AG10803 (cell line): ENCODE measurements at regions not wholly inside any gene's neighbourhood (a gene's known extent, or its start where the extent isn't known, plus 50 kb on each side); places are given as distances from the start of the nearest gene placed in this dataset.

Experiments
- DNase-seq: peaks from one replicate; pipeline ENCODE4 v3.0.0; 2010; ENCODE audit warnings: low read depth
- H3K4me3 ChIP-seq: 2 replicates; pipeline ENCODE4 v1.5.1; 2011; ENCODE audit warnings: mild to moderate bottlenecking, low read length, control low read depth
- CTCF ChIP-seq: conservative IDR thresholded peaks from 2 replicates; pipeline ENCODE4 v1.5.1; 2011; ENCODE audit warnings: mild to moderate bottlenecking, low read length, control low read depth, inconsistent platforms

DNA sequence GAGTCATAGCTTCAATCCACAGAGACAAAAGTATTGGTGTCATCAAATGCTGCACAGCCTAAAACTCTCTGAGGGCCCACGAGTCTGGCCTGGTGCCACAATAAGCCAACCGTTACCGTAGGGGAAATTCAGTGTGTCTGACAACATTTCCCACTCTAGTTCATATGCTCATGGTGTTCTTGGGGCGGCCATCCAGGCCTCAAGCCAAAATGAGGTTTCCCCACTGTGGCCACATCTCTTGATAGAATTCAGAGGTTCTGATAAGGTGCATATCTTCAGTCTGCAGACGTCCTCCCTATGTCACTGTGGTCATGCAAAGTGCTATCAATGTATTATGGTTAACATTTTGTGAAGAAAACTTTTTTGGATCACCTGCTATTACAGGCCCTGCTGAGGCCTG lies 627.7 kb downstream of the QKI start:
- TF ChIP-seq CTCF, result no peak
- no peak for DNase-seq
- H3K4me3 ChIP-seq, result no peak overlapping the region

DNA sequence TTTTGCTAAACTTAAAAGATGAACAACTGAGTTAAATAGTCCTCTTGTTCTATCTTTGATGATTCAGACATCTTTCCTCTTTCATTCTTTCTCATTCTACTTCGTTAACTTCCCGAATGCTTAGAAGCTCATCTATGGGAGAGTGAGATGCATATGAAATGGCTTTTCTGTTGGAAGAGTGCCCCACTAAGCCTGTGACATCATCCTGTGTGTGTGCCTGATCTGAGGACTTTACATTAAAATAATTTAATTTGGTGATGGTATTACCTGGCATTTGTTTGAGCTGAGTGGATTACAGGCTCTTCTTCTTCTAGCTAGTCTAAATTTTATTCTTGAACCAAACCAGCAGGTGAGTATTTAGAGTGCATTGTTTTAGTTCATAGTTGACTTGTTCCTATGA lies 626.5 kb downstream of the QKI start:
- DNase-seq, result no peak
- no peak overlapping the region for H3K4me3 ChIP-seq
- TF ChIP-seq CTCF, result no peak

- H3K4me3 ChIP-seq, result peak overlapping the region; percentile 51
- TF ChIP-seq CTCF, result peak; percentile 23
- peak; percentile 61 for DNase-seq
Observed at GRCh38 chr6:164039954-164040375, 625.4 kb downstream of the QKI start.

DNA sequence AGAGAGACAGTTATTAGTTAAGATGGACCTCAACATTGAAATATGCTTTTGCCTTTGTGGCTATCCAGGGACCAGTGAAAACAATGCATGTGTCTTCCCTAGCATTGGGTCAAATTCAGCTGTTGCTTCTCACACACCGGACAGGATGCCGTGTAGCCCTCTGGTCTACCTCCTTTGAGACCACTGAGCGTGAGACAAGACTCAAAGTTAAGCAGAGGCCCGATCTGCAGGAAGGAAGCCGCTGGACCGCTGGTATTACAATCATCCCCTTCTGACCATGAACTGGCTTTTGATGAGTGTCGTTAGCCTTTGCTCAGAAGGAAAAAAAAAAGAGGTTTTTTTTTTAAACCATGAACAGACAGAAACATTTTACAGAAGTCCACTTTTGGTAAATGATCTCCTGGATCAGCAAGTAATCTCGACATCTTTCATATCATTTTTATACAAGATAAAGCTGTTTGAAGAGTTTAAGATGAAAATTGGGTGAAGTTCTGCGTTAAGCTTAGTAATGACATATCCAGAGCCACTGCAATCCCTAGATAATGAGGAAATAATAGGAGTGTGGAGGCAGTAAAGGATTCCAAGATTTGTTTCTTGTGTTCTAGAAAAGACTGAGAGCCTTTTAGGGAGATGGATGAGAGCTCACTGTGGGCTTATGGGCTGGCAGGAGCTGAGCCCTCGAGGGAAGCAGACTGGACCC lies 622.8 kb downstream of the QKI start:
- no peak overlapping the region for H3K4me3 ChIP-seq
- no peak for DNase-seq
- TF ChIP-seq CTCF, result no peak

DNA sequence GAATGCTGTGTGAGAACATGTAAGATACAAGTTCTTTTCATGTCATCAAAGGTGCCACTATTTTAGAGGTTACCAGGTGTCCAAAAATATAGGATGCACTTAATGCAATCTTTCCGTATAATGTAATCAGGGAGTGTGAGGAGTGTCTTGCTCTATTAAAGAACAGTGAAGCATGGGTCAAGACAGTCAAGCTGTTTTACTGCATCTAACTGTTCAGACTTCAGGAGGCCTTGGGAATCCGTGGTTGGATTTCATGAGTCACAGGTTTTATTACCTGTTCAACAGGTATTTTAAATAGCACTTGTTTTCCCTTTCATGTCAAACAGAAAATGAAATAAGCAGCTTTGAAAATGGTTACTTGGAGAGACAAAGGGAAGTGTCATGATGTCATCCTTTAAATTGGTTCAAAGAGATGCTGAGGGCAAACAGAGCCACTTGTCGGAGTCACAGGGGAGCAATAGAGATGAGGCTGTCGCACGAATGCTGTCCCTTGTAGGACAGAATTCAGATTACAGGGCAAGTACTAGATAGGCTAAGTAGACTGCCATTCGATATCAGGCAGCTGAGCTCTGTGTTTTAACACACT lies 621.5 kb downstream of the QKI start:
- no peak for DNase-seq
- TF ChIP-seq CTCF, result no peak
- no peak overlapping the region for H3K4me3 ChIP-seq

GRCh38 chr6:164034602-164035140 lies 620.2 kb downstream of the QKI start:
- no peak for TF ChIP-seq CTCF
- H3K4me3 ChIP-seq, result no peak overlapping the region
- peak; percentile 2 for DNase-seq

DNA sequence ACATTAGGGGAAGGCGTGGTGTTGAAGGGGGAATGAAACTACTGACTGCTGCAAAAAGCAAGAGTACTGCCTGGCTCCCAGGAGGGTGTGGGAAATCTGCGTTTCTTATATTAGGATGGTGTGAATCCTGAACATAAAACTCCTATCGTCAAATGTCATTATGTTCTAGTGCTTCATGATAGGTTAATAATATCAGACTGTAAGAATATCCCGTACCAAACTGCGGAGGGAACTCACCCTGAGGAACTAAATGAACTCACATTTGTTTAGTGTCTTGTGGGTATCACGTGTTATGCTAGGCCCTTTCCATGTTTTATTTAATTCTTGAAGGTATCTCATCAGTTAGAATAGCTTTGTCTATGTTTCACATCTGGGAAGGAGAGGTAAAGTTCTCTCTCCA lies 610.7 kb downstream of the QKI start:
- TF ChIP-seq CTCF, result no peak
- no peak for DNase-seq
- H3K4me3 ChIP-seq, result no peak overlapping the region
